GM21528 (cell line): ENCODE measurements at regions not wholly inside any gene's neighbourhood (a gene's known extent, or its start where the extent isn't known, plus 50 kb on each side); places are given as distances from the start of the nearest gene placed in this dataset.
"Not testable (repeated sequence)": the region's sequence is repeated elsewhere in the genome, so short reads cannot be mapped to it uniquely, and the experiment has no call there.

Source experiments
- ATAC-seq: cut with Tn5 transposase; IDR thresholded peaks from one replicate; pipeline ENCODE4 v1.9.1; 2021; ENCODE audit warnings: mild to moderate bottlenecking, moderate library complexity; ENCODE audit not compliant: unreplicated experiment, low FRiP score

- not testable (repeated sequence) for ATAC-seq
Measured at GRCh38 chr2:87424763-87425154, 323.1 kb upstream of the PLGLB2 start.

GRCh38 chr2:87425191-87425590 lies 322.7 kb upstream of the PLGLB2 start:
- ATAC-seq, result not testable (repeated sequence)

GRCh38 chr2:87425717-87426116 lies 322.2 kb upstream of the PLGLB2 start:
- ATAC-seq, result not testable (repeated sequence)

GRCh38 chr2:87428452-87429130 lies 319.3 kb upstream of the PLGLB2 start:
- ATAC-seq, result not testable (repeated sequence)

GRCh38 chr2:87429206-87429930 lies 318.5 kb upstream of the PLGLB2 start:
- not testable (repeated sequence) for ATAC-seq

- not testable (repeated sequence) for ATAC-seq
Measured at GRCh38 chr2:87429931-87430275, 318.0 kb upstream of the PLGLB2 start.

- not testable (repeated sequence) for ATAC-seq
Measured at GRCh38 chr2:87431051-87431450, 316.8 kb upstream of the PLGLB2 start.

- ATAC-seq, result not testable (repeated sequence)
Measured at GRCh38 chr2:87432711-87433453, 315.0 kb upstream of the PLGLB2 start.

- not testable (repeated sequence) for ATAC-seq
Measured at GRCh38 chr2:87436007-87436406, 311.9 kb upstream of the PLGLB2 start.

GRCh38 chr2:87437701-87438260 lies 310.1 kb upstream of the PLGLB2 start:
- ATAC-seq, result not testable (repeated sequence)

- not testable (repeated sequence) for ATAC-seq
Measured at GRCh38 chr2:87438780-87439454, 309.0 kb upstream of the PLGLB2 start.

GRCh38 chr2:87439617-87440204 lies 308.2 kb upstream of the PLGLB2 start:
- not testable (repeated sequence) for ATAC-seq

- ATAC-seq, result not testable (repeated sequence)
Measured at GRCh38 chr2:87440650-87441049, 307.2 kb upstream of the PLGLB2 start.

- not testable (repeated sequence) for ATAC-seq
Measured at GRCh38 chr2:87441375-87441774, 306.5 kb upstream of the PLGLB2 start.

GRCh38 chr2:87442983-87443577 lies 304.8 kb upstream of the PLGLB2 start:
- peak; percentile 97 for ATAC-seq

- ATAC-seq, result not testable (repeated sequence)
Measured at GRCh38 chr2:87444951-87445350, 302.9 kb upstream of the PLGLB2 start.

- ATAC-seq, result not testable (repeated sequence)
Measured at GRCh38 chr2:87445613-87446312, 302.1 kb upstream of the PLGLB2 start.

GRCh38 chr2:87446313-87446696 lies 301.6 kb upstream of the PLGLB2 start:
- not testable (repeated sequence) for ATAC-seq

GRCh38 chr2:87449462-87449980 lies 298.4 kb upstream of the PLGLB2 start:
- not testable (repeated sequence) for ATAC-seq
